Natural killer cell (primary cell): ENCODE measurements at regions not wholly inside any gene's neighbourhood (a gene's known extent, or its start where the extent isn't known, plus 50 kb on each side); places are given as distances from the start of the nearest gene placed in this dataset.
A peak's percentile ranks its signal among the peaks of the same experiment; 100 is the strongest.

Experiments used
- ATAC-seq, 3 donors: fragments of 150-1000 bp in 2 of 3; fragments of 200-7000 bp in 1 of 3; cut with Tn5 transposase; 1 replicate in 1 of 3; 2 replicates in 2 of 3; pipeline ENCODE4 v1.10.0; 2021; ENCODE audit warnings: mild to moderate bottlenecking in 2 of 3, moderate library complexity in 2 of 3
- DNase-seq, 2 donors: peaks; one replicate each; pipeline versions ENCODE4 v3.0.0 to v3.0.0-alpha.2; 2013 to 2021; ENCODE audit warnings: mixed read lengths in 1 of 2
- H3K27ac ChIP-seq: one replicate; pipeline ENCODE4 v1.5.1; 2013; ENCODE audit warnings: mild to moderate bottlenecking, low read length
- H3K27me3 ChIP-seq: one replicate; pipeline ENCODE4 v1.6.1; 2013; ENCODE audit warnings: low read length; ENCODE audit not compliant: control insufficient read depth, insufficient read depth
- H3K36me3 ChIP-seq: one replicate; pipeline ENCODE4 v1.6.1; 2013; ENCODE audit warnings: low read length; ENCODE audit not compliant: control insufficient read depth, insufficient read depth
- H3K4me1 ChIP-seq: one replicate; pipeline ENCODE4 v1.6.1; 2013; ENCODE audit warnings: low read length; ENCODE audit not compliant: control insufficient read depth, insufficient read depth
- H3K4me3 ChIP-seq: one replicate; pipeline ENCODE4 v1.5.1; 2013; ENCODE audit warnings: low read length
- H3K9me3 ChIP-seq: one replicate; pipeline ENCODE4 v1.6.1; 2013; ENCODE audit warnings: low read length; ENCODE audit not compliant: control insufficient read depth, insufficient read depth
- H3K27ac Mint-ChIP-seq, 2 donors: one replicate each; pipeline ENCODE4 v1.8.0; 2022; ENCODE audit warnings: mild to moderate bottlenecking in 2 of 2, mixed read lengths in 2 of 2, moderate library complexity in 1 of 2
- H3K27me3 Mint-ChIP-seq, 2 donors: one replicate each; pipeline ENCODE4 v1.8.0; 2022; ENCODE audit warnings: low read depth in 2 of 2, mixed read lengths in 2 of 2
- H3K36me3 Mint-ChIP-seq: one replicate; pipeline ENCODE4 v1.8.0; 2022; ENCODE audit warnings: mixed read lengths
- H3K4me1 Mint-ChIP-seq, 2 donors: one replicate each; pipeline ENCODE4 v1.8.0; 2022; ENCODE audit warnings: mixed read lengths in 2 of 2
- H3K4me3 Mint-ChIP-seq: one replicate; pipeline ENCODE4 v1.8.0; 2022; ENCODE audit warnings: mild to moderate bottlenecking, moderate library complexity, mixed read lengths
- H3K9me3 Mint-ChIP-seq, 2 donors: one replicate each; pipeline ENCODE4 v1.8.0; 2022; ENCODE audit warnings: mixed read lengths in 2 of 2
- WGBS: methylation state at CpG from one replicate; pipeline ENCODE4 v1.1.7; 2013; ENCODE audit warnings: missing lambda C conversion rate; ENCODE audit not compliant: insufficient coverage; 5-methylcytosine and 5-hydroxymethylcytosine counted together
- intact Hi-C: fragments of 100-400 bp; cut with micrococcal nuclease; formaldehyde crosslinking; loops from one replicate; pipeline ENCODE4 v1.14.2; 2022
- TF ChIP-seq, protein P1 (sequence below): fragments of 200-600 bp; IDR thresholded peaks from one replicate; pipeline ENCODE4 v1.8.0; 2022; ENCODE audit warnings: antibody characterized with exemption

DNA sequence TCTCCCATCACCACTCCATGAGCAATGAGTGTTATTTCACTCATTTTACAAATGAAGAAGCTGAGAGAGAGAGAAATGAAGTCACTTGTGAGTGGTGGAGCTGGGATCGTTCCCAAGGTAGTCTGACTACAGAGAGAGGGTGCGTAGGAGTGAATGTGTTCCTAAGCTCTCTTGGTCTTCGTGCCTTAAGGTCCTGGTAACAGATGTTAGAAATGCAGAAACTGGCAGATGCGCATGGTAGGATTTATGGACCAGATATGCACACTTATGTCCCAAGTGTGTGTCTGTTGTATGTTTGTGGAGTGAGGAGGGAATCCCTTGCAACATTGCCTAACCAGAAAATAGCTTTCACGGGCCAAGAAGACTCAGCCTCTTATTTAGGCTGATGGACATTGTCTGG is 93.2 kb upstream of the ZNF469 start:
- no peaks in the 10 kb centered on the region for H3K36me3 ChIP-seq
- H3K27ac ChIP-seq, result no peak overlapping the region
- WGBS, result 85% methylated on average over 5 of the region's 5 CpGs
- H3K9me3 ChIP-seq, result peaks cover 14% of the 10 kb centered on the region
- ATAC-seq, result no peak
- no peak overlapping the region for H3K27ac Mint-ChIP-seq
- H3K4me3 Mint-ChIP-seq, result no peak overlapping the region
- no peaks in the 10 kb centered on the region for H3K27me3 ChIP-seq
- no peaks in the 10 kb centered on the region for H3K36me3 Mint-ChIP-seq
- H3K4me3 ChIP-seq, result no peak overlapping the region
- no peaks in the 10 kb centered on the region for H3K4me1 ChIP-seq
- TF ChIP-seq, protein P1, sequence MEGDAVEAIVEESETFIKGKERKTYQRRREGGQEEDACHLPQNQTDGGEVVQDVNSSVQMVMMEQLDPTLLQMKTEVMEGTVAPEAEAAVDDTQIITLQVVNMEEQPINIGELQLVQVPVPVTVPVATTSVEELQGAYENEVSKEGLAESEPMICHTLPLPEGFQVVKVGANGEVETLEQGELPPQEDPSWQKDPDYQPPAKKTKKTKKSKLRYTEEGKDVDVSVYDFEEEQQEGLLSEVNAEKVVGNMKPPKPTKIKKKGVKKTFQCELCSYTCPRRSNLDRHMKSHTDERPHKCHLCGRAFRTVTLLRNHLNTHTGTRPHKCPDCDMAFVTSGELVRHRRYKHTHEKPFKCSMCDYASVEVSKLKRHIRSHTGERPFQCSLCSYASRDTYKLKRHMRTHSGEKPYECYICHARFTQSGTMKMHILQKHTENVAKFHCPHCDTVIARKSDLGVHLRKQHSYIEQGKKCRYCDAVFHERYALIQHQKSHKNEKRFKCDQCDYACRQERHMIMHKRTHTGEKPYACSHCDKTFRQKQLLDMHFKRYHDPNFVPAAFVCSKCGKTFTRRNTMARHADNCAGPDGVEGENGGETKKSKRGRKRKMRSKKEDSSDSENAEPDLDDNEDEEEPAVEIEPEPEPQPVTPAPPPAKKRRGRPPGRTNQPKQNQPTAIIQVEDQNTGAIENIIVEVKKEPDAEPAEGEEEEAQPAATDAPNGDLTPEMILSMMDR, result no peak
- intact Hi-C loops, result no loop called here
- no peak for DNase-seq
- peaks cover 0 to 4% of the 10 kb centered on the region in 2 donors for H3K9me3 Mint-ChIP-seq
- no peaks in the 10 kb centered on the region for H3K4me1 Mint-ChIP-seq
- H3K27me3 Mint-ChIP-seq, result peaks cover 0 to 5% of the 10 kb centered on the region in 2 donors

DNA sequence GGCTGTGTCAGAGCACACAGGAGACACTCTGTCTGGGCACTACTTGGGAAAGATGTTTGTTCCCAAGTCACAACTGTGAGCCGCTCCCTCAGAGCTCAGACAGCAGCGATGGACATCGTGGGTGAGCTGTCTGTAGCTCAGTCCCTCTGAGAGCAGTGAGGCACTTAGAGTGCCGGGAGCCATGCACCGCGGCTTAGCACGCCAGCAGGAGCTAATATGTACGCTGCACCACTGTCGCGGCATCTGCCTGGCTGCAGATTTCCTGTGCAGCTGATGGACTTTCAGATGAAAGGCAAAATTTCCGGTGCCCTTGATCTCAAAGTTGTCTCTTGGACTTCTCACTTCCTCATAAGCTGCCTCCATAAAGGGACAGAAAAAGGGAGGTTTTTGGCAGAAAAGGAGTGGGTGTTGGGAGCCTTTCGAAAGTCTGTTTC is 92.8 kb upstream of the ZNF469 start:
- no peak overlapping the region for H3K4me3 ChIP-seq
- peaks cover 0 to 4% of the 10 kb centered on the region in 2 donors for H3K9me3 Mint-ChIP-seq
- peak in 1 of 3 donors; percentile 50 for ATAC-seq
- no peak for DNase-seq
- TF ChIP-seq, protein P1, result no peak
- H3K27ac Mint-ChIP-seq, result no peak overlapping the region
- WGBS, result 72% methylated on average over 12 of the region's 12 CpGs
- H3K4me3 Mint-ChIP-seq, result no peak overlapping the region
- no peak overlapping the region for H3K27ac ChIP-seq
- no peaks in the 10 kb centered on the region for H3K36me3 Mint-ChIP-seq
- H3K4me1 ChIP-seq, result no peaks in the 10 kb centered on the region
- no peaks in the 10 kb centered on the region for H3K4me1 Mint-ChIP-seq
- H3K27me3 Mint-ChIP-seq, result peaks cover 0 to 5% of the 10 kb centered on the region in 2 donors
- intact Hi-C loops, result no loop called here
- H3K27me3 ChIP-seq, result no peaks in the 10 kb centered on the region
- H3K36me3 ChIP-seq, result no peaks in the 10 kb centered on the region
- H3K9me3 ChIP-seq, result peaks cover 14% of the 10 kb centered on the region

DNA sequence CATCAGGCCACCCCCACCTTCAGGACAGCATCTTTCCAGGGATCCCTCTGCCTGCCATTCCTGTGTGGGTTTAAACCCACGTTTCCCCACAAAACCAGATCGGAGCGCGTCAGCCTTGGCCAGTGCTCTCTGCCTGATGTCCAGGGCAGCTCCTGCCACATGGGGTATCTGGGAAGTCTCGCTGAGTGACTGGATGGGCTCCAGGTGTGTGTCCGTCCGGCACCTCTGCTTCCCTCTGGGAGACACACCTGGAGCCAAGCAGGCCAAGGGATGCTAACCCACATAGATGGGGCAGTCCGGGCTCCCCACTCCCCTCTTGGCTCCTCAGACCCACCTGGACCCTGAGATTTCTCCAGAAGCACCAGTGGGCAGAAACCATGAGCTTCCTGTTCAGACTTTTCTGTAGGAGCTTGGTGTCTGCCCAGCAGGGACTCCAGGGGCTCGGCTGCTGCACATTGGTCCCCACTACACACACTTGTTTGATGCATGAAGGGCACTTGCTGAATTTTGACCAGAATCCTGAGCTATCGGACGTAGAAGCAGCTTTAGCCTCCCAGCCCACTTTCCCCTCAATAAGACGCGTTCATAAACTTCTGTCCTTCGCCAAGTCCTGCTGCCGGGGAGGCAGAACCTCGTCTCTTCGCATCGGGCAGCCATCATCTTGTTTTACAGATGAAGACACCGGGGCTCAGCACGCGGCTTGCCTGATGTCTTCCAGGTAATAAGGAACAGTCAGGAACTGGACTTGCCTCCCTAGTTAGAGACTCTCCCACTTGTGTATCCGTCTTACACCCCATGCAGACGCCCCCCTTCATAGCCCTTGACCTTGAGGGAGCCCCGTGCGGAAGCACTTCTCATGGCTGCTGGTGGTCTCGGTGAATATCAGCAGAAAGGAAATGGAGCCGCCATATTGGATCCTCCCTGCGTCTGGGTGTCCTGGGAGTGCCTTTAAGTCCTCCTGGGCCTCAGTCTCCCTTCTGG is 91.6 kb upstream of the ZNF469 start:
- H3K4me3 Mint-ChIP-seq, result no peak overlapping the region
- WGBS, result 86% methylated on average over 28 of the region's 28 CpGs
- H3K27me3 Mint-ChIP-seq, result peaks cover 0 to 5% of the 10 kb centered on the region in 2 donors
- peaks cover 12% of the 10 kb centered on the region for H3K9me3 ChIP-seq
- TF ChIP-seq, protein P1, result no peak
- intact Hi-C loops, result no loop called here
- H3K27ac ChIP-seq, result no peak overlapping the region
- H3K9me3 Mint-ChIP-seq, result peaks cover 0 to 4% of the 10 kb centered on the region in 2 donors
- no peak overlapping the region for H3K27ac Mint-ChIP-seq
- DNase-seq, result no peak
- H3K36me3 ChIP-seq, result no peaks in the 10 kb centered on the region
- no peaks in the 10 kb centered on the region for H3K4me1 Mint-ChIP-seq
- no peaks in the 10 kb centered on the region for H3K27me3 ChIP-seq
- no peaks in the 10 kb centered on the region for H3K4me1 ChIP-seq
- no peak for ATAC-seq
- H3K4me3 ChIP-seq, result no peak overlapping the region
- no peaks in the 10 kb centered on the region for H3K36me3 Mint-ChIP-seq
